Astrocyte (in vitro differentiated cells and primary cell): ENCODE measurements at regions not wholly inside any gene's neighbourhood (a gene's known extent, or its start where the extent isn't known, plus 50 kb on each side); places are given as distances from the start of the nearest gene placed in this dataset.
"Not testable (repeated sequence)": the region's sequence is repeated elsewhere in the genome, so short reads cannot be mapped to it uniquely, and the experiment has no call there.

ENCODE experiments used
- DNase-seq: peaks from one replicate; pipeline ENCODE4 v3.0.0-alpha.2; 2010; ENCODE audit warnings: low read depth
- FAIRE-seq: peaks from 2 replicates; lab custom pipeline; 2011; peaks lifted over from hg19 to GRCh38; lab: Jason Lieb, UNC
- H2AFZ ChIP-seq: 2 replicates; pipeline ENCODE4 v1.6.0; 2012; ENCODE audit warnings: low read depth, low read length, inconsistent platforms
- H3K27ac ChIP-seq: 2 replicates; pipeline ENCODE4 v1.5.1; 2011; ENCODE audit warnings: low read depth, low read length, inconsistent platforms
- H3K27me3 ChIP-seq: 2 replicates; pipeline ENCODE4 v1.6.0; 2011; ENCODE audit warnings: low read length, inconsistent platforms; ENCODE audit not compliant: insufficient read depth
- H3K36me3 ChIP-seq: 2 replicates; pipeline ENCODE4 v1.5.1; 2011; ENCODE audit warnings: low read length, inconsistent platforms; ENCODE audit not compliant: insufficient read depth
- H3K4me1 ChIP-seq: 2 replicates; pipeline ENCODE4 v1.5.1; 2011; ENCODE audit warnings: low read length, inconsistent platforms; ENCODE audit not compliant: insufficient read depth
- H3K4me2 ChIP-seq: 2 replicates; pipeline ENCODE4 v1.6.0; 2012; ENCODE audit warnings: low read length, inconsistent platforms
- H3K4me3 ChIP-seq: 2 replicates; pipeline ENCODE4 v1.5.1; 2011; ENCODE audit warnings: low read depth, mild to moderate bottlenecking, low read length, inconsistent platforms; ENCODE audit not compliant: insufficient read depth
- H3K79me2 ChIP-seq: 2 replicates; pipeline ENCODE4 v1.6.0; 2012; ENCODE audit warnings: mild to moderate bottlenecking, low read length, inconsistent platforms; ENCODE audit not compliant: insufficient read depth
- H3K9ac ChIP-seq: 2 replicates; pipeline ENCODE4 v1.6.0; 2012; ENCODE audit warnings: mild to moderate bottlenecking, low read length, inconsistent platforms
- H3K9me3 ChIP-seq: 2 replicates; pipeline ENCODE4 v1.5.1; 2012; ENCODE audit warnings: low read depth, mild to moderate bottlenecking, low read length, inconsistent platforms; ENCODE audit not compliant: insufficient read depth
- H4K20me1 ChIP-seq: 2 replicates; pipeline ENCODE4 v1.6.0; 2012; ENCODE audit warnings: low read length, inconsistent platforms; ENCODE audit not compliant: insufficient read depth
- H3K27ac Mint-ChIP-seq: one replicate; pipeline ENCODE4 v1.8.0; 2021; ENCODE audit warnings: mild to moderate bottlenecking, mixed read lengths; ENCODE audit not compliant: unreplicated experiment
- H3K27me3 Mint-ChIP-seq: one replicate; pipeline ENCODE4 v1.8.0; 2021; ENCODE audit warnings: low read depth, mixed read lengths; ENCODE audit not compliant: unreplicated experiment
- H3K36me3 Mint-ChIP-seq: one replicate; pipeline ENCODE4 v1.8.0; 2021; ENCODE audit warnings: low read depth, mixed read lengths; ENCODE audit not compliant: unreplicated experiment
- H3K4me1 Mint-ChIP-seq: one replicate; pipeline ENCODE4 v1.8.0; 2021; ENCODE audit warnings: low read depth, mixed read lengths; ENCODE audit not compliant: unreplicated experiment
- H3K4me3 Mint-ChIP-seq: one replicate; pipeline ENCODE4 v1.8.0; 2021; ENCODE audit warnings: mild to moderate bottlenecking, moderate library complexity, mixed read lengths; ENCODE audit not compliant: unreplicated experiment
- H3K9me3 Mint-ChIP-seq: one replicate; pipeline ENCODE4 v1.8.0; 2021; ENCODE audit warnings: mild to moderate bottlenecking, mixed read lengths; ENCODE audit not compliant: unreplicated experiment
- CTCF ChIP-seq: IDR thresholded peaks from 2 replicates; pipeline ENCODE4 v1.5.1; 2011; ENCODE audit warnings: low read depth, mild to moderate bottlenecking, inconsistent platforms, low read length, moderate library complexity; ENCODE audit not compliant: insufficient read depth
- EZH2 ChIP-seq: IDR thresholded peaks from 2 replicates; pipeline ENCODE4 v1.6.1; 2012; ENCODE audit warnings: mild to moderate bottlenecking, low read length, inconsistent platforms; ENCODE audit not compliant: insufficient read depth

- TF ChIP-seq EZH2 (no peak), CTCF (no peak)
- no peaks in the 10 kb centered on the region for H3K4me1 Mint-ChIP-seq
- Histone ChIP-seq H3K27ac (no peak overlapping the region), H2AFZ (no peak overlapping the region), H3K4me2 (no peak overlapping the region), H3K4me1 (no peaks in the 10 kb centered on the region), H3K79me2 (no peaks in the 10 kb centered on the region), H4K20me1 (no peaks in the 10 kb centered on the region), H3K4me3 (no peak overlapping the region), H3K27me3 (no peaks in the 10 kb centered on the region), H3K36me3 (no peaks in the 10 kb centered on the region), H3K9me3 (no peaks in the 10 kb centered on the region), H3K9ac (no peak overlapping the region)
- H3K4me3 Mint-ChIP-seq = no peak overlapping the region
- peaks cover 7% of the 10 kb centered on the region for H3K9me3 Mint-ChIP-seq
- no peaks in the 10 kb centered on the region for H3K36me3 Mint-ChIP-seq
- H3K27me3 Mint-ChIP-seq = peaks cover 2% of the 10 kb centered on the region
- FAIRE-seq = no peak
- no peak overlapping the region for H3K27ac Mint-ChIP-seq
- DNase-seq = no peak
Observed at GRCh38 chr16:63129411-63130125, 1093.3 kb upstream of the CDH8 start.

GRCh38 chr16:63119905-63120304 is 1083.7 kb upstream of the CDH8 start:
- H3K4me3 Mint-ChIP-seq, H3K36me3 Mint-ChIP-seq, DNase-seq, H3K36me3 ChIP-seq, H3K4me1 Mint-ChIP-seq, FAIRE-seq, H3K27ac ChIP-seq, H3K4me3 ChIP-seq, H2AFZ ChIP-seq, H3K79me2 ChIP-seq, H3K4me2 ChIP-seq, H3K27me3 ChIP-seq, H3K9ac ChIP-seq, H3K27ac Mint-ChIP-seq, H4K20me1 ChIP-seq, H3K9me3 Mint-ChIP-seq, H3K4me1 ChIP-seq, H3K27me3 Mint-ChIP-seq, H3K9me3 ChIP-seq: not testable (repeated sequence)

GRCh38 chr16:63100082-63100481 is 1063.8 kb upstream of the CDH8 start:
- H3K9ac ChIP-seq = no peak overlapping the region
- FAIRE-seq (no peak), DNase-seq (no peak)
- no peak overlapping the region for H3K27ac ChIP-seq
- H3K36me3 ChIP-seq = no peaks in the 10 kb centered on the region
- no peaks in the 10 kb centered on the region for H4K20me1 ChIP-seq
- no peaks in the 10 kb centered on the region for H3K36me3 Mint-ChIP-seq
- H3K27me3 Mint-ChIP-seq = no peaks in the 10 kb centered on the region
- no peak overlapping the region for H3K4me3 Mint-ChIP-seq
- H3K4me3 ChIP-seq = no peak overlapping the region
- no peak overlapping the region for H3K4me2 ChIP-seq
- no peaks in the 10 kb centered on the region for H3K79me2 ChIP-seq
- no peaks in the 10 kb centered on the region for H3K9me3 ChIP-seq
- no peaks in the 10 kb centered on the region for H3K4me1 ChIP-seq
- H3K9me3 Mint-ChIP-seq = no peaks in the 10 kb centered on the region
- no peak for TF ChIP-seq CTCF
- TF ChIP-seq EZH2 = no peak
- no peaks in the 10 kb centered on the region for H3K27me3 ChIP-seq
- H3K4me1 Mint-ChIP-seq = no peaks in the 10 kb centered on the region
- H3K27ac Mint-ChIP-seq = no peak overlapping the region
- H2AFZ ChIP-seq = no peak overlapping the region
